HepG2 (cell line): ENCODE measurements at regions not wholly inside any gene's neighbourhood (a gene's known extent, or its start where the extent isn't known, plus 50 kb on each side); places are given as distances from the start of the nearest gene placed in this dataset.

Experiments
- ATAC-seq: fragments of 200-7000 bp; cut with Tn5 transposase; 3 replicates; pipeline ENCODE4 v1.9.1; 2020; ENCODE audit warnings: mild to moderate bottlenecking, moderate library complexity
- BruUV-seq: library from RNA; stranded (reverse); fragments of 400-500 nt; replicated peaks from 2 replicates; lab custom pipeline; 2021; lab: Mats Ljungman, UMichigan
- CTCF ChIA-PET: fragments of 300-600 bp; formaldehyde crosslinking; extraction: SDS; loops from one replicate; lab custom pipeline; 2021; ENCODE audit warnings: low total read pairs, inconsistent platforms, low intra/inter-chr PET ratio; lab: Yijun Ruan, JAX
- POLR2A ChIA-PET: fragments of 350-600 bp; sonication (Branson Sonifier 250); formaldehyde crosslinking; loops from one replicate; lab custom pipeline; 2020; ENCODE audit warnings: antibody characterized with exemption, inconsistent platforms; lab: Yijun Ruan, JAX
- DNase-seq: peaks from one replicate; pipeline ENCODE4 v3.0.0-alpha.2; 2015; ENCODE audit warnings: low spot score
- FAIRE-seq: peaks from 3 replicates; lab custom pipeline; 2011; peaks lifted over from hg19 to GRCh38; lab: Jason Lieb, UNC
- H2AFZ ChIP-seq: one replicate; pipeline ENCODE4 v1.6.1; 2011; ENCODE audit warnings: low read length, inconsistent platforms
- H3K27ac ChIP-seq: fragments of 300-600 bp; 3 replicates; pipeline ENCODE4 v1.8.0; 2011; ENCODE audit warnings: mixed run types, mild to moderate bottlenecking, mixed read lengths, low read length, inconsistent platforms; ENCODE audit not compliant: insufficient read depth; ENCODE audit errors: extremely low read length
- H3K27me3 ChIP-seq, 2 experiments: fragments of 200-600 bp in 1 of 2; 2 replicates in 1 of 2; 3 replicates in 1 of 2; pipeline versions ENCODE4 v1.6.0 to v1.8.0; 2011; ENCODE audit warnings: low read length in 2 of 2, mild to moderate bottlenecking in 2 of 2, moderate library complexity in 2 of 2, inconsistent platforms in 1 of 2; ENCODE audit not compliant: insufficient read depth in 2 of 2, control insufficient read depth in 1 of 2
- H3K36me3 ChIP-seq, 2 experiments: fragments of 200-600 bp in 1 of 2; replicated peaks in 1 of 2; 2 replicates in 1 of 2; 3 replicates in 1 of 2; pipeline versions ENCODE4 v1.5.1 to v1.8.0; 2011; ENCODE audit warnings: low read length in 2 of 2, inconsistent platforms in 1 of 2; ENCODE audit not compliant: insufficient read depth in 2 of 2, control insufficient read depth in 1 of 2
- H3K4me1 ChIP-seq: 2 replicates; pipeline ENCODE4 v1.5.1; 2012; ENCODE audit warnings: low read length, inconsistent platforms; ENCODE audit not compliant: insufficient read depth
- H3K4me2 ChIP-seq: 2 replicates; pipeline ENCODE4 v1.6.0; 2011; ENCODE audit warnings: low read depth, low read length, inconsistent platforms
- H3K4me3 ChIP-seq, 3 experiments: fragments of 200-600 bp in 1 of 3; sonication (generic), shearing (Covaris generic) in 1 of 3; replicated peaks in 1 of 3; 2 replicates each; pipeline ENCODE4 v1.5.1; 2011 to 2016; ENCODE audit warnings: low read length in 3 of 3, inconsistent platforms in 2 of 3, low read depth in 2 of 3, mild to moderate bottlenecking in 2 of 3, control low read depth in 1 of 3, mixed read lengths in 1 of 3; ENCODE audit not compliant: insufficient read depth in 1 of 3
- H3K79me2 ChIP-seq: one replicate; pipeline ENCODE4 v1.6.1; 2011; ENCODE audit warnings: low read length, inconsistent platforms; ENCODE audit not compliant: insufficient read depth
- H3K9ac ChIP-seq: 2 replicates; pipeline ENCODE4 v1.6.0; 2011; ENCODE audit warnings: mild to moderate bottlenecking, low read depth, low read length, inconsistent platforms; ENCODE audit not compliant: insufficient read depth
- H3K9me3 ChIP-seq: 2 replicates; pipeline ENCODE4 v1.5.1; 2012; ENCODE audit warnings: mild to moderate bottlenecking, low read length
- H4K20me1 ChIP-seq: 2 replicates; pipeline ENCODE4 v1.6.0; 2011; ENCODE audit warnings: inconsistent platforms, mild to moderate bottlenecking, low read length, moderate library complexity; ENCODE audit not compliant: insufficient read depth
- BORCS8-MEF2B ChIP-seq: sonication (generic); formaldehyde crosslinking; IDR thresholded peaks from 2 replicates; pipeline ENCODE4 v1.8.0; 2022; ENCODE audit warnings: mild to moderate bottlenecking, missing genetic modification reagents
- CBFB ChIP-seq: sonication (generic); formaldehyde crosslinking; IDR thresholded peaks from 2 replicates; pipeline ENCODE4 v1.4.0; 2020; ENCODE audit warnings: missing genetic modification reagents
- CEBPG ChIP-seq: IDR thresholded peaks from 2 replicates; pipeline ENCODE4 v1.6.1; 2016
- CHCHD3 ChIP-seq: sonication (generic); formaldehyde crosslinking; IDR thresholded peaks from 2 replicates; pipeline ENCODE4 v1.8.0; 2022; ENCODE audit warnings: mild to moderate bottlenecking, missing genetic modification reagents, moderate library complexity
- JARID2 ChIP-seq: sonication (generic); formaldehyde crosslinking; IDR thresholded peaks from 2 replicates; pipeline ENCODE4 v1.8.1; 2023; ENCODE audit warnings: missing genetic modification reagents, inconsistent platforms; ENCODE audit not compliant: insufficient replicate concordance
- KLF16 ChIP-seq, 2 experiments: sonication (generic) in 1 of 2; formaldehyde crosslinking in 1 of 2; IDR thresholded peaks; 2 replicates each; pipeline versions ENCODE4 v1.6.1 to v1.8.0; 2016 to 2023; ENCODE audit warnings: missing genetic modification reagents in 2 of 2, missing compliant biosample characterization in 1 of 2
- NFIB ChIP-seq: sonication (generic); formaldehyde crosslinking; IDR thresholded peaks from 2 replicates; pipeline ENCODE4 v1.9.0; 2021; ENCODE audit warnings: missing genetic modification reagents, mild to moderate bottlenecking, borderline replicate concordance
- NR2F2 ChIP-seq: IDR thresholded peaks from 2 replicates; pipeline ENCODE4 v1.6.1; 2012; ENCODE audit warnings: low read depth, inconsistent platforms, borderline replicate concordance
- PITX1 ChIP-seq: sonication (generic); formaldehyde crosslinking; IDR thresholded peaks from 2 replicates; pipeline ENCODE4 v1.5.1; 2020; ENCODE audit warnings: mild to moderate bottlenecking, missing genetic modification reagents
- POGK ChIP-seq: sonication (generic); formaldehyde crosslinking; conservative IDR thresholded peaks from 2 replicates; pipeline ENCODE4 v1.8.0; 2022; ENCODE audit warnings: mild to moderate bottlenecking, moderate library complexity, missing genetic modification reagents
- TCF12 ChIP-seq, 2 experiments: fragments of 450-650 bp in 1 of 2; sonication (generic) in 1 of 2; formaldehyde crosslinking in 1 of 2; IDR thresholded peaks; 2 replicates each; pipeline versions ENCODE4 v1.6.1 to v1.8.0; 2017 to 2022; ENCODE audit warnings: antibody characterized with exemption in 1 of 2, mild to moderate bottlenecking in 1 of 2, missing genetic modification reagents in 1 of 2, moderate library complexity in 1 of 2
- XRCC5 ChIP-seq: fragments of 200-400 bp; formaldehyde crosslinking; optimal IDR thresholded peaks from 2 replicates; pipeline ENCODE3; 2017; ENCODE audit warnings: mild to moderate bottlenecking, low read length
- ZFX ChIP-seq: sonication (generic); formaldehyde crosslinking; IDR thresholded peaks from 2 replicates; pipeline ENCODE4 v1.4.0; 2020; ENCODE audit warnings: mild to moderate bottlenecking, low read depth, missing genetic modification reagents, moderate library complexity
- ZNF562 ChIP-seq: sonication (generic); formaldehyde crosslinking; IDR thresholded peaks from 2 replicates; pipeline ENCODE4 v1.8.0; 2022; ENCODE audit warnings: missing genetic modification reagents, borderline replicate concordance
- ZNF572 ChIP-seq: sonication (generic); formaldehyde crosslinking; IDR thresholded peaks from 2 replicates; pipeline ENCODE4 v1.5.1; 2020; ENCODE audit warnings: mild to moderate bottlenecking, missing genetic modification reagents
- ZNF644 ChIP-seq: IDR thresholded peaks from 2 replicates; pipeline ENCODE4 v1.6.1; 2016; ENCODE audit warnings: low read depth
- ZSCAN12 ChIP-seq: sonication (generic); formaldehyde crosslinking; IDR thresholded peaks from 2 replicates; pipeline ENCODE4 v1.9.0; 2021; ENCODE audit warnings: mild to moderate bottlenecking, missing genetic modification reagents
- WGBS: methylation state at CpG from one replicate; pipeline ENCODE4 v1.1.6; 2017; ENCODE audit warnings: low lambda C conversion rate; 5-methylcytosine and 5-hydroxymethylcytosine counted together
- in situ Hi-C: cut with HindIII; loops from 2 replicates; pipeline ENCODE4 v1.10.0; 2017; ENCODE audit warnings: low pct_unique_long_range_greater_than_20kb; ENCODE audit not compliant: extremely low pct_ligation_motif_present
- intact Hi-C: fragments of 100-400 bp; cut with micrococcal nuclease; formaldehyde crosslinking; loops from one replicate; pipeline ENCODE4 v1.10.0; 2022; ENCODE audit not compliant: unreplicated experiment
- TF ChIP-seq, protein P1 (sequence below): sonication (generic); formaldehyde crosslinking; IDR thresholded peaks from 2 replicates; pipeline ENCODE4 v1.4.0; 2020; ENCODE audit warnings: mild to moderate bottlenecking, missing genetic modification reagents
- TF ChIP-seq, protein P2 (sequence below): sonication (generic); formaldehyde crosslinking; IDR thresholded peaks from 2 replicates; pipeline ENCODE4 v1.5.0; 2020; ENCODE audit warnings: missing genetic modification reagents, mild to moderate bottlenecking, borderline replicate concordance

DNA sequence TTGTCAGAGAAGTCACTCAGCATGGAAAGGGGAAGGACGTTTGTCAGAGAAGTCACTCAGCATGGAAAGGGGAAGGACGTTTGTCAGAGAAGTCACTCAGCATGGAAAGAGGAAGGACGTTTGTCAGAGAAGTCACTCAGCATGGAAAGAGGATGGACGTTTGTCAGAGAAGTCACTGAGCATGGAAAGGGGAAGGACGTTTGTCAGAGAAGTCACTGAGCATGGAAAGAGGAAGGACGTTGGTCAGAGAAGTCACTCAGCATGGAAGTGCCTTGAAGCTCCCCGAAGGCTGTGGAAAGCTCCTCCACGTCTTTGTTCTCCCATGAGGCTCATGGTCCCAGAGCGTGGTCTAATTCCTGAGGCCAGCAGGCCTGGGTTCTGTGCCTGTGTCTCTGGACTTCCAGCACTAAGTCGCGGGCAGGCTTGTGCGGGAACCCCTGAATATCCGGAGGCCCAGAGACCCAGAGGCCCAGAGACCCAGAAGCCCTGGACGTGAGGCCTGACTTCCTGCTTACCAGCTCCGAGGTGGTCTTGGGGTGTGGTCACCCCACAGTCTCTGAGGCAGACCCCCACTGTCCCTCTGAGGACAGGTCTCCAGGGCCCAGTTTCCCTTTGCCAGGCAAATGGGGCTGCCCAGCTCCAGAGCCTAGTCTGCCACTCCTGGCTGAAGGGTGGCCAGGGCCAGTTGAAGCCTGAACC, 70.4 kb upstream of the TWIST2 start:
- Histone ChIP-seq H3K36me3 (no peaks in the 10 kb centered on the region), H3K27me3 (peaks cover 2 to 30% of the 10 kb centered on the region in 2 experiments; a peak in 3 of 5 replicates), H3K79me2 (no peaks in the 10 kb centered on the region), H3K4me2 (no peak overlapping the region), H3K27ac (no peak overlapping the region), H2AFZ (no peak overlapping the region), H3K4me1 (peaks cover 19% of the 10 kb centered on the region), H4K20me1 (no peaks in the 10 kb centered on the region), H3K9ac (no peak overlapping the region), H3K4me3 (no peak overlapping the region), H3K9me3 (no peaks in the 10 kb centered on the region)
- intact Hi-C loops (no loop called here), in situ Hi-C loops (loop anchor here (25.0 kb wide), 1 partner anchor 415 kb away; no protein-coding TSS in a partner anchor)
- ChIA-PET CTCF (no interaction called here), POLR2A (no interaction called here)
- 22% methylated on average over 12 of the region's 15 CpGs for WGBS
- no peak for DNase-seq
- FAIRE-seq = no peak
- no peak for ATAC-seq
- TF ChIP-seq PITX1 (CRISPR knock-in tag) (no peak), ZNF572 (CRISPR knock-in tag) (no peak), TCF12 (IDR thresholded peaks at IDR 0.05) (no peak), TCF12 (CRISPR knock-in tag; IDR thresholded peaks at IDR 0.05) (no peak), ZNF562 (CRISPR knock-in tag) (no peak), JARID2 (CRISPR knock-in tag) (no peak), ZSCAN12 (CRISPR knock-in tag) (no peak), POGK (no peak), NFIB (CRISPR knock-in tag) (no peak), XRCC5 (no peak), NR2F2 (no peak), CBFB (no peak), ZFX (no peak), BORCS8-MEF2B (CRISPR knock-in tag) (no peak), CEBPG (CRISPR knock-in tag) (no peak), ZNF644 (CRISPR knock-in tag) (no peak), KLF16 (CRISPR knock-in tag; IDR thresholded peaks at IDR 0.05) (no peak), CHCHD3 (CRISPR knock-in tag) (no peak)
- TF ChIP-seq, protein P1, sequence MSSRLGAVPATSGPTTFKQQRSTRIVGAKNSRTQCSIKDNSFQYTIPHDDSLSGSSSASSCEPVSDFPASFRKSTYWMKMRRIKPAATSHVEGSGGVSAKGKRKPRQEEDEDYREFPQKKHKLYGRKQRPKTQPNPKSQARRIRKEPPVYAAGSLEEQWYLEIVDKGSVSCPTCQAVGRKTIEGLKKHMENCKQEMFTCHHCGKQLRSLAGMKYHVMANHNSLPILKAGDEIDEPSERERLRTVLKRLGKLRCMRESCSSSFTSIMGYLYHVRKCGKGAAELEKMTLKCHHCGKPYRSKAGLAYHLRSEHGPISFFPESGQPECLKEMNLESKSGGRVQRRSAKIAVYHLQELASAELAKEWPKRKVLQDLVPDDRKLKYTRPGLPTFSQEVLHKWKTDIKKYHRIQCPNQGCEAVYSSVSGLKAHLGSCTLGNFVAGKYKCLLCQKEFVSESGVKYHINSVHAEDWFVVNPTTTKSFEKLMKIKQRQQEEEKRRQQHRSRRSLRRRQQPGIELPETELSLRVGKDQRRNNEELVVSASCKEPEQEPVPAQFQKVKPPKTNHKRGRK (CRISPR knock-in tag) = no peak
- TF ChIP-seq, protein P2, sequence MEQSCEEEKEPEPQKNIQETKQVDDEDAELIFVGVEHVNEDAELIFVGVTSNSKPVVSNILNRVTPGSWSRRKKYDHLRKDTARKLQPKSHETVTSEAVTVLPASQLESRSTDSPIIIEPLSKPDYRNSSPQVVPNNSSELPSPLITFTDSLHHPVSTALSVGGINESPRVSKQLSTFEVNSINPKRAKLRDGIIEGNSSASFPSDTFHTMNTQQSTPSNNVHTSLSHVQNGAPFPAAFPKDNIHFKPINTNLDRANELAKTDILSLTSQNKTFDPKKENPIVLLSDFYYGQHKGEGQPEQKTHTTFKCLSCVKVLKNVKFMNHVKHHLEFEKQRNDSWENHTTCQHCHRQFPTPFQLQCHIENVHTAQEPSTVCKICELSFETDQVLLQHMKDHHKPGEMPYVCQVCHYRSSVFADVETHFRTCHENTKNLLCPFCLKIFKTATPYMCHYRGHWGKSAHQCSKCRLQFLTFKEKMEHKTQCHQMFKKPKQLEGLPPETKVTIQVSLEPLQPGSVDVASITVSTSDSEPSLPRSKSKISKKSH = no peak
- BruUV-seq = no TSS peak
